Heart right ventricle (tissue), 16 donors: ENCODE measurements at regions not wholly inside any gene's neighbourhood (a gene's known extent, or its start where the extent isn't known, plus 50 kb on each side); places are given as distances from the start of the nearest gene placed in this dataset.

ENCODE experiments used
- ATAC-seq, 8 donors: fragments of 200-7000 bp; cut with Tn5 transposase; one replicate each; pipeline ENCODE4 v1.9.1; 2020; ENCODE audit warnings: mild to moderate bottlenecking in 8 of 8, moderate library complexity in 8 of 8, moderate number of reproducible peaks in 1 of 8
- DNase-seq, 2 donors: peaks; one replicate each; pipeline ENCODE4 v3.0.0-alpha.2; 2020
- H3K27ac ChIP-seq, 10 donors: fragments of 200-600 bp; sonication (generic) in 2 of 10; one replicate each; pipeline versions ENCODE4 v1.5.0 to v1.8.0; 2020 to 2022; ENCODE audit warnings: mild to moderate bottlenecking in 3 of 10
- H3K27me3 ChIP-seq, 7 donors: fragments of 200-600 bp; one replicate each; pipeline ENCODE4 v1.8.0; 2021 to 2022; ENCODE audit warnings: mild to moderate bottlenecking in 2 of 7
- H3K36me3 ChIP-seq, 9 donors: fragments of 200-600 bp; sonication (generic) in 1 of 9; one replicate each; pipeline versions ENCODE4 v1.5.0 to v1.8.0; 2020 to 2022; ENCODE audit warnings: mild to moderate bottlenecking in 2 of 9
- H3K4me1 ChIP-seq, 9 donors: fragments of 200-600 bp; sonication (generic) in 1 of 9; one replicate each; pipeline versions ENCODE4 v1.5.0 to v1.8.0; 2020 to 2022; ENCODE audit warnings: mild to moderate bottlenecking in 4 of 9
- H3K4me3 ChIP-seq, 10 donors: fragments of 200-600 bp; sonication (generic) in 2 of 10; one replicate each; pipeline versions ENCODE4 v1.5.0 to v1.8.0; 2020 to 2022; ENCODE audit warnings: mild to moderate bottlenecking in 7 of 10, moderate library complexity in 2 of 10
- H3K9me3 ChIP-seq, 11 donors: fragments of 200-600 bp in 10 of 11; sonication (generic) in 2 of 11; one replicate each; pipeline versions ENCODE4 v1.5.0 to v1.8.0; 2013 to 2022; ENCODE audit warnings: mild to moderate bottlenecking in 2 of 11, control low read depth in 1 of 11, moderate library complexity in 1 of 11
- WGBS, 2 donors: extraction: QIAGEN DNeasy Blood & Tissue Kit; methylation state at CpG; one replicate each; pipeline ENCODE4 v1.1.7; 2013; ENCODE audit warnings: inconsistent platforms in 1 of 2; 5-methylcytosine and 5-hydroxymethylcytosine counted together
- intact Hi-C, 10 donors: fragments of 100-400 bp; cut with DNase I; formaldehyde crosslinking; loops; one replicate each; pipeline versions ENCODE4 v1.11.1 to v1.14.2; 2022
- TF ChIP-seq, protein P1 (sequence below), 9 donors: fragments of 200-600 bp; sonication (generic) in 2 of 9; IDR thresholded peaks; one replicate each; pipeline versions ENCODE4 v1.5.0 to v1.8.0; 2021 to 2022; ENCODE audit warnings: antibody characterized with exemption in 9 of 9, mild to moderate bottlenecking in 5 of 9, moderate library complexity in 1 of 9
- donor health status: Arrhythmogenic right ventricular cardiomyopathy.
- donor health status: ischemic (EF 13 %, LVEDD 7.1; RV severe dilation, severe dysfunction).
- donor health status: healthy with polysubstance abuse.
- donor health status: DM: no; HTN: yes; CAD: no.
- donor health status: DM: no; HTN: no; CAD: no.
- donor health status: ischemic (EF 25% LVEDD 6.9; RV normal size, moderate dysfunction).
- donor health status: ischemic (EF 25% LVEDD 5.7; RV mildly dilated, moderate dysfunction).
- donor health status: healthy.
- donor health status: DM: yes; HTN: yes; CAD: no.
- donor health status: Ischemic cardiomyopathy.
- donor health status: ischemic (EF 35%, LVEDD 5.7; RV mildly dilated, moderate dysfunction).
- donor health status: nonischemic (EF 11% LVEDD 7.7; RV severe dilation, severe dysfunction).
- donor health status: DM: yes; HTN: yes; CAD: no.
- donor health status: PGD.
- donor health status: ischemic (EF 29% LVEDD 5.4; RV normal size, mild dysfunction).
- donor health status: nonischemic (EF 23%, LVEDD 6.1; RV moderate dilation, normal function).

DNA sequence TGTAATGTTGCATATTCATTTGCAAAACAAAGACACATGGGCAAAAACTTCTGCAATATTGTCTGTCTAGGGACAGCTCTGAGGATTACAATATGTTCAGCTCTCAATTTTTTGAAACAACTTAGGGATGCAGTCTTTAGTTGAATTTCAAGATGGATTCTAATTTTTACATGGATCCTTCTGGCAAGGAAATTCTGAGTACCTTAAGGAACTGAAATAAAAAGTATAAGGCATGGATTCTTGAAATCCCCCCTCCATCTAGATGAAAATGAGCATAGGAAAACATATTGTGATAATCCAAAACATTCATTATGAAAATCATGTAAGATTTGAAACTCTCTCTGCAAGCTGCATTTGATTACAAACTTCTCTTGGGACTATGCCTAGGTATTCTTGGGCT lies 568.6 kb downstream of the CETN3 start:
- intact Hi-C loops: no loop called here
- H3K36me3 ChIP-seq: no peaks in the 10 kb centered on the region
- TF ChIP-seq, protein P1, sequence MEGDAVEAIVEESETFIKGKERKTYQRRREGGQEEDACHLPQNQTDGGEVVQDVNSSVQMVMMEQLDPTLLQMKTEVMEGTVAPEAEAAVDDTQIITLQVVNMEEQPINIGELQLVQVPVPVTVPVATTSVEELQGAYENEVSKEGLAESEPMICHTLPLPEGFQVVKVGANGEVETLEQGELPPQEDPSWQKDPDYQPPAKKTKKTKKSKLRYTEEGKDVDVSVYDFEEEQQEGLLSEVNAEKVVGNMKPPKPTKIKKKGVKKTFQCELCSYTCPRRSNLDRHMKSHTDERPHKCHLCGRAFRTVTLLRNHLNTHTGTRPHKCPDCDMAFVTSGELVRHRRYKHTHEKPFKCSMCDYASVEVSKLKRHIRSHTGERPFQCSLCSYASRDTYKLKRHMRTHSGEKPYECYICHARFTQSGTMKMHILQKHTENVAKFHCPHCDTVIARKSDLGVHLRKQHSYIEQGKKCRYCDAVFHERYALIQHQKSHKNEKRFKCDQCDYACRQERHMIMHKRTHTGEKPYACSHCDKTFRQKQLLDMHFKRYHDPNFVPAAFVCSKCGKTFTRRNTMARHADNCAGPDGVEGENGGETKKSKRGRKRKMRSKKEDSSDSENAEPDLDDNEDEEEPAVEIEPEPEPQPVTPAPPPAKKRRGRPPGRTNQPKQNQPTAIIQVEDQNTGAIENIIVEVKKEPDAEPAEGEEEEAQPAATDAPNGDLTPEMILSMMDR (IDR thresholded peaks at IDR 0.05): no peak

GRCh38 chr5:89830691-89831090 lies 578.9 kb downstream of the CETN3 start:
- TF ChIP-seq, protein P1 (IDR thresholded peaks at IDR 0.05): no peak
- Histone ChIP-seq H3K27me3 (no peaks in the 10 kb centered on the region), H3K9me3 (peaks cover 0 to under 1% (median 0%) of the 10 kb centered on the region in 11 donors), H3K36me3 (no peaks in the 10 kb centered on the region), H3K4me1 (no peaks in the 10 kb centered on the region), H3K27ac (no peak overlapping the region), H3K4me3 (no peak overlapping the region)
- intact Hi-C loops: no loop called here
- 57 to 62% methylated on average over 2 of the region's 2 CpGs for WGBS, 2 donors
- DNase-seq (no peak), ATAC-seq (no peak)

More for the DNA sequence above, 568.6 kb downstream of the CETN3 start:
- Histone ChIP-seq H3K4me3 (no peak overlapping the region), H3K27ac (no peak overlapping the region), H3K4me1 (no peaks in the 10 kb centered on the region), H3K27me3 (no peaks in the 10 kb centered on the region), H3K9me3 (peaks cover 0 to 8% (median 0%) of the 10 kb centered on the region in 11 donors)
- DNase-seq: no peak
- ATAC-seq: no peak

DNA sequence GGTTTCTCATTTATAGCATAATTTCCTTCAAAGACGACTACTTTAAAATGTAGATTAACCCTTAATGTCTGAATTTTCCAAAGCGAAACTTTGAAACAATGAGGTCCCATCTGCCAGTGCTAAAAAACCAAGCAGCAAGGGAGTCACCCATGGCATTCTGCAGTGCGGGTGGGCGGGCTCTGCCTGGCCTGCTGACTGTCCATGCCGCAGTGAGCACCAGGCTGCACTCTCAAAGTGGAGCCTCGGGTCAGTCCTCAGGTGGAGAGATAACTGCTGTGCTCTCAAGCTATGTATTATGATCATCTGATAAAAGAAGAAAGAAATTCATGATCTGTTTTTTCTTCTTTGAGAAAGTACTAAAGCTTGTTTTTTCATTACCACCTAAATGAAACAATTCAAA lies 581.6 kb downstream of the CETN3 start:
- no peaks in the 10 kb centered on the region for H3K4me1 ChIP-seq
- no peak overlapping the region for H3K27ac ChIP-seq
- H3K4me3 ChIP-seq: no peak overlapping the region
- intact Hi-C loops: no loop called here
- no peaks in the 10 kb centered on the region for H3K27me3 ChIP-seq
- TF ChIP-seq, protein P1 (IDR thresholded peaks at IDR 0.05): no peak
- no peak for ATAC-seq
- DNase-seq: no peak
- no peaks in the 10 kb centered on the region for H3K9me3 ChIP-seq
- WGBS, 2 donors: 84 to 88% methylated on average over 6 of the region's 6 CpGs
- H3K36me3 ChIP-seq: no peaks in the 10 kb centered on the region

GRCh38 chr5:89827359-89827758 lies 582.2 kb downstream of the CETN3 start:
- H3K9me3 ChIP-seq: no peaks in the 10 kb centered on the region
- no peaks in the 10 kb centered on the region for H3K27me3 ChIP-seq
- TF ChIP-seq, protein P1 (IDR thresholded peaks at IDR 0.05): no peak
- intact Hi-C loops: no loop called here
- 87% methylated on average over 14 of the region's 14 CpGs for WGBS, 2 donors
- ATAC-seq: no peak
- H3K36me3 ChIP-seq: no peaks in the 10 kb centered on the region
- H3K4me1 ChIP-seq: no peaks in the 10 kb centered on the region
- no peak for DNase-seq
- H3K27ac ChIP-seq: no peak overlapping the region
- no peak overlapping the region for H3K4me3 ChIP-seq

GRCh38 chr5:89826938-89827337 lies 582.6 kb downstream of the CETN3 start:
- TF ChIP-seq, protein P1 (IDR thresholded peaks at IDR 0.05): no peak
- intact Hi-C loops: no loop called here
- Histone ChIP-seq H3K27me3 (no peaks in the 10 kb centered on the region), H3K4me1 (no peaks in the 10 kb centered on the region), H3K36me3 (no peaks in the 10 kb centered on the region), H3K4me3 (no peak overlapping the region), H3K27ac (no peak overlapping the region), H3K9me3 (peaks cover 0 to under 1% (median 0%) of the 10 kb centered on the region in 11 donors)
- no peak for DNase-seq
- ATAC-seq: no peak
- WGBS, 2 donors: 87 to 88% methylated on average over 8 of the region's 8 CpGs
